ENCODE measurements at regions not wholly inside any gene's neighbourhood (a gene's known extent, or its start where the extent isn't known, plus 50 kb on each side); places are given as distances from the start of the nearest gene placed in this dataset.

- TF ChIP-seq ETS1 (conservative IDR thresholded peaks at IDR 0.05; ENCODE audit: control insufficient read depth, low read depth, low read length) = no peak
- 0 out of 2 replicates have a peak, but pooled peaks have one; percentile 55 for TF ChIP-seq ZBTB17 (CRISPR knock-in tag; IDR thresholded peaks at IDR 0.05)
- no peak for TF ChIP-seq HCFC1 (IDR thresholded peaks at IDR 0.05; ENCODE audit: low read depth, low read length)
- TF ChIP-seq RNF2 (IDR thresholded peaks at IDR 0.05) = 0 out of 2 replicates have a peak, but pooled peaks have one; percentile 23
- 0 out of 4 replicates have a peak, but pooled peaks of 1 of the 2 experiments have one; percentile 29 for TF ChIP-seq UBTF (IDR thresholded peaks at IDR 0.05; ENCODE audit: borderline replicate concordance in 1 of 2, low read depth in 2 of 2, low read length in 2 of 2)
- peak; percentile 26; the same call in 1 of the 2 replicates for TF ChIP-seq SPI1 (IDR thresholded peaks at IDR 0.05; ENCODE audit: borderline replicate concordance, low read depth, low read length)
- peak; percentile 45; the same call in 1 of the 2 replicates for TF ChIP-seq ARID3A (IDR thresholded peaks at IDR 0.05; ENCODE audit: borderline replicate concordance, low read depth, low read length)
- 0 out of 2 replicates have a peak, but pooled peaks have one; percentile 46 for TF ChIP-seq ZKSCAN8 (CRISPR knock-in tag; IDR thresholded peaks at IDR 0.05)
- no peak for TF ChIP-seq NEUROD1 (IDR thresholded peaks at IDR 0.05; ENCODE audit: borderline replicate concordance, low read depth, low read length, partially characterized antibody)
- TF ChIP-seq ZNF507 (tag; conservative IDR thresholded peaks at IDR 0.05) = no peak
- TF ChIP-seq ZNF354B (CRISPR knock-in tag; IDR thresholded peaks at IDR 0.05) = 0 out of 2 replicates have a peak, but pooled peaks have one; percentile 20
- TF ChIP-seq FOXA3 (CRISPR knock-in tag; conservative IDR thresholded peaks at IDR 0.05 in 1 of 2, IDR thresholded peaks at IDR 0.05 in 1 of 2) = peak in 1 of 2 experiments; percentile 87; a peak in 2 of 4 replicates
- peak; percentile 42 for TF ChIP-seq RBFOX2 (IDR thresholded peaks at IDR 0.05; ENCODE audit: low read depth, low read length)
- TF ChIP-seq ZNF785 (CRISPR knock-in tag; IDR thresholded peaks at IDR 0.05) = no peak
- TF ChIP-seq JUND (IDR thresholded peaks at IDR 0.05; ENCODE audit: borderline replicate concordance, low read depth, low read length) = peak; percentile 98
- TF ChIP-seq JUND (tag; IDR thresholded peaks at IDR 0.05; ENCODE audit: borderline replicate concordance, low read depth, low read length) = peak; percentile 93
- no peak for TF ChIP-seq CREB3 (tag; conservative IDR thresholded peaks at IDR 0.05; ENCODE audit: low read depth)
- no peak for TF ChIP-seq PCBP1 (IDR thresholded peaks at IDR 0.05; ENCODE audit: low read depth, low read length, poor library complexity, severe bottlenecking)
Measured at GRCh38 chr1:234772345-234773147, 162.6 kb upstream of the IRF2BP2 start (continued).

Data from K562 (cell line).